ENCODE measurements at regions not wholly inside any gene's neighbourhood (a gene's known extent, or its start where the extent isn't known, plus 50 kb on each side); places are given as distances from the start of the nearest gene placed in this dataset.
"Not testable (repeated sequence)": the region's sequence is repeated elsewhere in the genome, so short reads cannot be mapped to it uniquely, and the experiment has no call there.

DNA sequence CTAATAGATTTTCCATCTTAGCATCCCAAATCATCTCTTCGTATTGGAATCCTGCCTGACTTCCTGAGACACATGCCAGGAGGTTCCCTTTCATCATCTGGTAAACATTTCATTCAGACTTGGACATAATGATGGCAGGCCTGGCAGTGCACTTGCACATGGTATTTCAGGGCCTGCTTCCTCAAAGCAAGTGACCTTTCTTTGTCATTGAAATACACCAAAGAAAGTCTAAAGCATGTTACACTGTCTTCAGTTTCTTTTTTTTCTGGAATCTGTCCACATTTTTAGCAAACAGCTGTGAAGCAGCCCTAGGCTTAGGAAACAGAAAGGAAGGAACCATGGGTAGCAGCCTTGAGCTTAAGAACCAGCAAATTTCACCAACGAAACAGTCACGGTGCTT is 205.9 kb upstream of the VCX start:
- DNase-seq, result no peak

DNA sequence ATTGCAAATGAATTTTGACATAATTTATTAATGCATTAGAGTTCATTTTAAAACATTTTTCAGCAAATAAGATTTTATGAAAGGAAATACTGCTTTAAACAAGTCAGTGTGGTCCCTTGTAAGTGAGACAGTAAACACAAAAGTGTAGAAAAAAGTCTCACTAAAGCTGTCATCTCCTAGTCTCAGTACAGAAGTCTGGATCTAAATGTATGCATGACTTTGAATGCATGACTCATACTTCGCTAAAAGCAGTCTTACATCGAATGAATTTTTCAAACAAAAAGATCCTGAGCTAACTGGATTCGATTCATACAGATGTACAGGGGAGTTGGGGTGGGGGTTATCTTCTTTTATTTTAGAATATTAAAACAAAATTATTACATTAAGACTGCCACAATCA is 207.4 kb upstream of the VCX start:
- no peak for DNase-seq

DNA sequence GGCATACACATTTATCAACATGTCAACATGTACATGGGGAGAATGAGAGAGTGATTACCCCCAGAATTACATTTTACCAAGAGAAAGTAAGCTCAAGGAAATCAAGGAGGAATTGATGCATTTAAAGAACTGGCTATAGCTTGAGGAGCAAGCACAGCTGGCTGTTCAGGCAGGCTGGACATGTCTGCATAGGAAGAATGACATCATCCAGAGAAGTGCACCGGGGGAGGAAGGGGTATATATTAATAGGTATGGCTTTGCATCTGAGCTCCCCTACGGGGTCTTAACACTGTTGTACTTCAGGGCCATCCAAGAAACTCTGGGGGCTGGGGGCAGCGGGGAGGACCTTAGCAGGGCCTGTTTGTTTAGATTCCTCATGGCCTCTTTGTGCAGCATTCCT is 222.4 kb upstream of the VCX start:
- DNase-seq, result no peak

DNA sequence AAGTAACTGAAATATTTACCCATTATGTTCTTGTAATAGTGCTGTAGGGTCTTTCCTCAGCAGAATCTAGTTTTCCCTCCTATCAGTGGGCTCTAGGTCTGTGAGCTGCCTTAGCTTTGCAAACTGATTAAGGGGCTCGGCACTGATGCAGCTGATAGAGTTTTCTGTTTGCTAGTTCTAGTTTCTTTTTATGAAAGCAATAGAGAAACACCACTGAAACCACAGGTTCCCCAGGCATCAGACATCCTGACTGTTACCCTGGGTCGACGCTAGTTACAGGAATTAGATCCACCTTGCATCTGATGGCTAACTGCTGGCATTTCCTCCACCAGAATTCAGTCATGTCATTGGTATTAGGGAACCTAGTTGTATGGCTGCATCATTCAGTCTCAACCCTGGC is 225.0 kb upstream of the VCX start:
- no peak for DNase-seq

DNA sequence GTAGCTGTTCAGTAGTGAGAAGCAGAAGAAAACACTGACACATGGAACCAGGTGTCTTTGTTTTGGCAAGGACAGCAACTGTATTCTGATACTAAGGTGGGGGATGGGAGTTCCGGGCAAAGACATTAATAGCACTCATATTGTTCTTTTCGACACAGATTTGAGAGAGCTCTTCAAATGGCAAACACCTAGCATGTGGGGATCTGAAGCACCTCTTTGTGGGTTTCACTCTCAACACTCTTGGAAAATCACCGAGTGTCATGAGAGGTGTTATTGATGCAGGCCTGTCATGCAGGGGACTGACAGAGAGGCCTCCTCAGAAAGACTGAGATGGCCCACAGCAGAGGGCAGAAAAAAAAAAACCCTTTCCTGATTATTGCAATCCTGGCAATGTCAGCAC is 228.4 kb upstream of the VCX start:
- peak; percentile 43 for DNase-seq

DNA sequence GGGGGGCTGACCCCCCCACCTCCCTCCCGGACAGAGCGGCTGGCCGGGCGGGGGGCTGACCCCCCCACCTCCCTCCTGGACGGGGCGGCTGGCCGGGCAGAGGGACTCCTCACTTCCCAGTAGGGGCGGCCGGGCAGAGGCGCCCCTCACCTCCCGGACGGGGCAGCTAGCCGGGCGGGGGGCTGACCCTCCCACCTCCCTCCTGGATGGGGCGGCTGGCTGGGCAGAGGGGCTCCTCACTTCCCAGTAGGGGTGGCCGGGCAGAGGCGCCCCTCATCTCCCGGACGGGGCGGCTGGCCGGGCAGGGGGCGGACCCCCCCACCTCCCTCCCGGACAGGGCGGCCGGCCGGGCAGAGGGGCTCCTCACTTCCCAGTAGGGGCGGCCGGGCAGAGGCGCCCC is 234.3 kb upstream of the VCX start:
- not testable (repeated sequence) for DNase-seq

DNA sequence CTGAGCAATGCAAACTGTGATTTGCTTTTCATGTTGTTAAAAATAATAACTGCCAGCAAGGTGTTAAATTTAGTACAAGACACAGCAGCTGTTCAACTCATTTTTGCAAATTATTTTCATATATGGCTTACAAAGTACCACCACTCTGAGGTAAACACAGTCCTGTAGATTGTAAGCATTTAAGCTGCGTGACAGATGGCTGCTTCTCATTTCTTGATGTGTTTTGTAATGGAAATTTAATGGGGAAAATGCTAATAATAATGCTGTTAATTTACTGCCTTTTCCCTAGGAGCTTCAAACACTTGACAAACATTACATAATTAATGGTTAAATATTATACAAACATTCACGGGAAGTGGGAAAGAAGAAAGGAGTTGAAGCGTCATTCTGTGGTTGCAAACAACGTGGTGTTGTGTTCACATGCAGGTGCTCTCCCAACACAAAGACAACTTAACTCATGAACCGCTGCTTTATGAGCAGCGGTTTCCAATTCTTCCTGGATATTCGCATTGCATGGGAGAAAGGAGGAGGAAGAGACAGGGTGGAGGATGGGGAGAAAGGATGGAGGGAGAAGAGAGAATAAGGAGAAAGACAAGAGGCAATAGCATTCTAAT is 236.8 kb upstream of the VCX start:
- no peak for DNase-seq

DNA sequence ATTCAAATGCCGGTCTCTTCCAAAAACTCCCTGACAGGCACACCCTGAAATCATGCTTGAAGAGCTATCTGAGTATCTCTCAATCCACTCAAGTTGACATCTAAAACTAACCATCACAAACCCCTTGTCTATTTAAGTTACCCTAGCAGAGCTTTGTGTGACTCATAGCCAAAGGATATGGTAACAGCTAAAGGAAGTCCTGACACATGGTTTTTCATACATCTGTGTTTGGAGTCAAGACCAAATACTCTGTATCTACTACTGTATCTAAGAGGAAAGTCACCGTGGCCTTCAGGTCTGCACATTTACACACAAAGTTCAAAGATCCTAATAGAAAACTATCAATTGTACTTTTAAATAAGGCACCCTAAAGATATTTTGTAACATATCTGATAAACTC is 239.6 kb upstream of the VCX start:
- no peak for DNase-seq

DNA sequence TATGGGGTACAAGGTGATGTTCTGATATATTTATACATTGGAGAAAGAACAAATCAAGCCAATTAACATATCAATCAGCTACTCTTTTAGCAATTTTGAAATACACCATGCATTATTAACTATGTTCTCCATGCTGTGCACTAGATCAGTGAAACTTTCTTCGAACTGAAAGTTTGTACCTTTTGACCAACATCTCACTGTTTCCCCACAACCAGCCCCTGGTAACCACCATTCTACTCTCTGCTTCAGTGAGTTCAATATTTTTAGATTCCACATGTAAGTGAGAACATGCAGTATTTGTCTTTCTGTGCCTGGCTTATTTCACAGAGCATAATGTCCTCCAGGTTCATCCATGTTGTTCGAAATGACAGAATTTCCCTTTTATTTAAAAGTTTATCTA is 246.1 kb upstream of the VCX start:
- no peak for DNase-seq

DNA sequence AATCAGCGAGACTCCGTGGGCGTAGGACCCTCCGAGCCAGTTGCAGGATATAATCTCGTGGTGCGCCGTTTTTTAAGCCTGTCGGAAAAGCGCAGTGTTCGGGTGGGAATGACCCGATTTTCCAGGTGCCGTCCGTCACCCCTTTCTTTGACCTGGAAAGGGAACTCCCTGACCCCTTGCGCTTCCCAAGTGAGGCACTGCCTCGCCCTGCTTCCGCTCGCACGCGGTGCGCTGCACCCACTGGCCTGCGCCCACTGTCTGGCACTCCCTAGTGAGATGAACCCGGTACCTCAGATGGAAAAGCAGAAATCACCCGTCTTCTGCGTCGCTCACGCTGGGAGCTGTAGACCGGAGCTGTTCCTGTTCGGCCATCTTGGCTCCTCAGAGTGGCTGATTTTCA is 249.6 kb upstream of the VCX start:
- DNase-seq, result not testable (repeated sequence)

DNA sequence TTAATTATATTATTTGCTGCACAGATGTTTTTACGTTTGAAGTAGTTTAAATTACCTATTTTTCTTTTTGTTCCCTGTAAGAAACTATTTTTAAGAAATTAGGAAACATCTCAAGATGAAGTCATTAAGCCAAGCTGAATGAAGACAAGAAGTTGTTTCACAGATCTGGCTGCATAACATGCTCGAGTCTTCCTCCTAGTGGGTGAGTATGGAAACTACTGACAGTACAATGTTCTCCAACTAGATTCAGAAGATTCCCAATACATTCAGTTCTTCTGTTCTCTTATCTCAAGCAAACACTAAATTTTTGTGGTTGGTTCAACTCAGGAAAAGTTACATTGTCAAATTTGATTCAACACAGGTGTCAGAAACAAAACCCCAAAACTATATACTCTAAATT is 256.8 kb upstream of the VCX start:
- DNase-seq, result no peak

DNA sequence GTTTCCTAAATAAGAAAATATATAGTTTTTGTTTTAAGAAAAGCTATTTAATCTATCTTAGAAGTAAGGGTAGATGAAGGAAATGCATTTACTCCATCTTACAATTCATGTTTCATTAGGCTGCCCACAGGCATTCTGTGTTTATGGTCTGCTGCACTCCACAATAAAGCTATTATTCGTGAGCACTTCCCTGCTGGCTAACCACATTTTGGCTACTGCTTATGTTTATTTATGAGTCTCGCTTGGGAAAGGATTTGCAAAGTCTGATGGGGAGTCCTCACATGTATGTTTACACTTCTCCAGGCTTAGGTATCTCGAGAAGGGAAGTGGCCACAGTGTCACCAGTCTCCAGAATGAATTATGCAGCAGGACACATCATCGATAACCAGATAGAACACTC is 260.8 kb upstream of the VCX start:
- no peak for DNase-seq

DNA sequence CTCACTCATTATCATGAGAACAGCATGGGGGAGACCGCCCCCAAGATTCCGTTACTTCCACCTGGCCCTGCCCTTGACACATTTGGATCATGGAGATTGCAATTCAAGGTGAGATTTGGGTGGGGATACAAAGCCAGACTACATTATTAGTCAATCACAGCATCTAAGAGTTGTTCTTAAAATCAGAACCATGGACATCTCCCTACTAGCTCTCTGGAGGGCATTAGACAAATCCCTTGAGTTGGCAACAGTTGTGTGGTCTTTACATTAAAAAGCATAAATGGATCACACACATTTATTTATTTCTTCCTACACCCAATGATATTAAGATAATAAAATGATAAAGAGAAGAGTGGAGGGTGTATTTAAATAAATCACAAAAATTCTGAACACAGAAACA is 262.8 kb upstream of the VCX start:
- DNase-seq, result no peak

DNA sequence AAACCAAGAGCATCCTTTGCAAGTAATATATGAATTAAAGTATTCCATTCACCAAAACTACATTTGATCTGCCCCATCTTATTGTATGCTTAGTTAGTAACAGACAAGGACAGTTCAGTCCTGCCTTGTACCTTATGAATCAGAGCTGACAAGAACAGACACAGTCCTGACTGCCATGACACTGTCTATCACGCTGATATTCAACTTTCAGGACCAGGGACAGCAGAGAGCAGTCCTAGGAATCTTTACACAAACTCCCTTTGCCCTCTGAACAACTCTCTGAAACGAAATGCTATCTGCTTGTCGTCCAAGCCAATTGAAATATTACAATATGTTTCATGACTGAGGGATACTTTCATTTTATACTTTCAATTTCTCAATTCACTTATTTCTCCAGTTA is 268.6 kb upstream of the VCX start:
- no peak for DNase-seq

DNA sequence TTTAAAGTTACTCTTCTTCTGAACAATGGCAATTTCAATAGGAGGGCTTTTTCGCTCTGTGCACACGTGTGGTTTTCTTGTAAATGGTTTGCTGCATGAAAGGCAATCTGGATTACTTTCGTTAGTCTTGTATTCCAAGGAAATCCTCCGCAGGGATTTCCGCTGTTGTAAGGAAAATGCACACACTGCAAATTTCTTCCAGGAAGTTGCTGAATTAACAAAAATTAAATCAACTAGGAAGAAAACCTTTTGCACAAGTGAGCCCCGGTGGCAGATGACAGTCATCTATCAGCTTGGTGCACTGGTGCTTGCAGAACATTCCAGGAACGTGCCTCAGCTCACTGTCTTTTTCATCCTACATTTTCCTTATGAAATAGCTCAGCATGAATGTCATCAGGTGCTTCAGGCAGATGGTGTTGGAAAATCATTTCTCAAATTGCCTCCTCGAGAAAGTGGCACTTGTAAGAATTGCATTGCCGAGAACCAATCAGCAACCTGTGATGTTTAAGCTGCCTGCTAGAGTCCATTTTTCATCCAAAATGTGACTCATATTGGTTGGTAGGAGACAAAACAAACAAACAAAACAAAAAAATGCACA is 272.4 kb upstream of the VCX start:
- DNase-seq, result no peak

DNA sequence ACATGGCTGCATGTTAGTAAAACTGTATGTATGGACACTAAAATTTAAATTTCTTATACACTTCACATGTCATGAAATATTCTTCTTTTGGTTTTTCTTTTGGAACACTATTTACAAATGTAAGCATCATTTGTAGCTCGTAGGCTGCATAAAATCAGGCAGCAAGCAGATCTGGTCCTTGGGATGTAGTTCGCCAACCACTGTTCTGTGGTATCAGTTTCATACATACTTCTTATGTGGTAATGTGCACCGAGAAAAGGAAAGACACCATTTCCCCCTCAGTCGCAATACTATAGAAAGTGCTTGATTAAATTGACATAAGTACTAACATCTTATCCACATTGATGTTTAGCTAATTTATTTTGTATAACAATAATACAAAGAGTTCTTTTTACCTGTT is 274.4 kb upstream of the VCX start:
- DNase-seq, result no peak

DNA sequence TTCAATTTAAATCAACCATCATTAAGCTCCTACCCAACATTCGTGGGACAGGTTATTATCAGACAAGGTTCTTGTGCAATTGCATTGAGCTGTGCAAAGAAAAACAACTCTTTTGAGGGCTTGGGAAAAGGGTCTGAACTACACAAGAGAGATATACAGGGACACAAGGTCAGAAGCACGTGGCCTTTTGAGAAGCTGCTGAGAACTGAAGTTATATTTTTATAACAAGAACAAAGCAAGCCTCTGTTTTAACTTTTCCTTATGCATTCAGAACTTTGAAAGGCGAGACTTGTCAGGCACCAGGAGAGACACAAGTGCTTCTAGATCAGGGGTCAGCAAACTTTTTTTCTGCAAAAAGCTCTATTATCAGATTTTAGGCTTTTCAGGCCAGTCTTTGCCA is 274.8 kb upstream of the VCX start:
- DNase-seq, result no peak

DNA sequence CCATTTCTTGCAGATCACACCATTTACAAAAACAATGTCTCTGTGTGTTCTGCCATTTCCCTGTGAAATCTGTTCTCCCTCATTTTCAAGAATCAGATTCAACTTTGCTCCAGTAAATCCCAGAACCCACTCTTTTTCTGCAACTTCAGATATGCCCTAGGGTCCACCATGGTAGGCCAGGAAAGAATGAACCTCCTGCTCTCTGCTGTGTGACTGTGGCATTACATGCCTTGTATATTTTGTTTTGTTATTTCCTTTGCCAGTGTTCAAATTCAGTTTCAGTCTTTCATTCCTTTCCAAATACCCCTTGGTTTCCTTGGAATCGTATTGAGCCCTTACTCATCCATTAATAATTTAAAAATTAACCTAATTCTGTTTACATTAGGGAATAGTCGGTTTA is 290.2 kb upstream of the VCX start:
- no peak for DNase-seq

DNA sequence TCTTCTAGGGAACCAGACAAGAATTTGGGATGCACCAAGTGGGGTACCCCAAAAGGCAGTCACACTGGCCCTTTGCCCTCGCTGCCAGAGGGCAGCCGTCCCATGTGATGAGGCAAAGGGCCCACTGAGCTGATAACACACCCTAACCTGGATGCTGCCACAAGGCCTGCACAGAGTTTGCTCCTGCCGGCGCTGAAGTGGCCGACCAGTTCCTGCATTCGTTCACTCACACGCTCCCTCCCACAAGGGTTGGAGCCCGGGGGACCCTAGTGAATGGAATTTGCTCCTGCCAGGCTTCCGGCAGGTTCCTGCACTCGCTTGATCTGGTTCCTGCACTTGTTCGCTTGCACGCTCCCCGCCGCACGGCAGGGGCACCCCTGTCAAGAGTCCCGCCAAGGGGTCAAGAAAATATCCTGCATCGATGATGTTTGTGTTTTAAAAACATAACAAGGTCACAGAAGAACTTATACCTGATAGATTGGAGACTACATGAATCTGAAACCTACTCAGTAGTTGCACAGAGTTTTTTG is 296.4 kb upstream of the VCX start:
- no peak for DNase-seq

DNA sequence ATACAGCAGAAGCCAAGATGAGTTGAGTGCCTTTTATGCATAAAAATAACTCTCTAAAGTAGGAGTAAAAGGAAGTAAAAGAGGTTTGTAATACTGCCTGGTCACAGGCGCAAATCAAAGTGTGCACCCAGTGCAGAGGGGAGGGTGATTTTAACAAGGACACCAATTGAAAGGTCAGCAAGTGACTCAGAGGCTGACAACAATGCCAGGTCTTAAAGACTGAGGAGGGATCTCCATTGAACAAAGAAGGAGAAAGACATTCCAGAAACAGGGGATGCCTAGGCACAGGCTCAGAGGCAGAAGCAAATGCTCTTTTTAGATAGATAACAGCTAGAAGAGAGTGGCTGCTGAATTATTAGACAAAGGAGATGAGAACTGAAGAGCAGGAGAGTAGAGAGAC is 297.4 kb upstream of the VCX start:
- DNase-seq, result no peak

DNA sequence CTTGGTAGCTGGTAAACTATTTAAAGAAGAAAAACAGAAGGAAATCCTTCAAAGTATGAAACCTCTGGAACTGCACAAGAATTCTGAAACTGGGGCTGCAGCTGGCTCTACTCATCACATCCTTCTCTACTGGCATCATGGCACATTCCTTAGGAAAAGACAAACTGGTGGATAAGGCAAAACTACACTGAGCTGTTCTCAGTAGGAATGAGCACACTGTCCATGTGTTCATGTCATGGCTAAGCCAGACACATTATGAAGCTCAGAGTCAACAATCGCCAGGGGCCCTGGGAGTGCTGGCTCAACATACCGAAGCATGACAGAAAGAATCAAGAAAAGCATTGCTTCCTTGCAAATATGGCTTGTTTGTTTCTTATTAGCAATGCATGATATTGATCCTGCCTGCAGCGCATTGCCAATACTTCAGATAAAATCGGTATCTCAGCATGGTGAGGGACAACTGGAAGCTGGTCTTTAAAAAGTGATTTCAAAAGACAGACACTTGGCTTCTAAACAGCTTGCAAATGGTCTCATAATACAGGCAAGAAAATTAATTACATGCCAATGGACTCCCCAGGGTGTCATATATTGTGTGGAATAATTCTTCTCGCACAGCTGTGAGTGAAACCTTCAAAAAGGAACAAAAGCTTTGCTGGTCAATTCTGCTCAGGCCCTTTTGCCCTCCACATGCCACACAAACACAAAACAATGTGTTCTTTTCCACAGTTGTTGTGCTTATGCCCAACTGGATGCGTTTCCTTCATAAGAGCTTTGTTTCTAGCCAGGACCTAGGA is 300.2 kb upstream of the VCX start:
- no peak for DNase-seq

DNA sequence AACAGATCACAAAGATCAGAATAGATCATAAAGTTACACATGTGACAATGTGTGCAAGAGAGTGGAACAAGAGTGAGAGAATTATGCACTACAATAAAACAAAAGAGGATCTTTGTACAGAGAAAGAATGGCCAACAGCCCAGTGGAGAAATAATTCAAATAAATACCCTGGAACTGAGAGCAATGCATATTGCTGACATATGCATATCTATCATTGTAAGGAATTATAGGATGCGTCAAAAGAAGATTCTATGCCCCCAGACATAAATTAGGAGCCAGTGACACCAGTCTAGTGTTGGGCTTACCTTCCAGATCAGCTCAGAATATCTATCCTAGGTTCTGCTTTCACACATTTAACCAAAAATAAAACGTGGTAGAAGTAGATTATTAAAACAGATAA is 320.1 kb upstream of the VCX start:
- DNase-seq, result no peak

DNA sequence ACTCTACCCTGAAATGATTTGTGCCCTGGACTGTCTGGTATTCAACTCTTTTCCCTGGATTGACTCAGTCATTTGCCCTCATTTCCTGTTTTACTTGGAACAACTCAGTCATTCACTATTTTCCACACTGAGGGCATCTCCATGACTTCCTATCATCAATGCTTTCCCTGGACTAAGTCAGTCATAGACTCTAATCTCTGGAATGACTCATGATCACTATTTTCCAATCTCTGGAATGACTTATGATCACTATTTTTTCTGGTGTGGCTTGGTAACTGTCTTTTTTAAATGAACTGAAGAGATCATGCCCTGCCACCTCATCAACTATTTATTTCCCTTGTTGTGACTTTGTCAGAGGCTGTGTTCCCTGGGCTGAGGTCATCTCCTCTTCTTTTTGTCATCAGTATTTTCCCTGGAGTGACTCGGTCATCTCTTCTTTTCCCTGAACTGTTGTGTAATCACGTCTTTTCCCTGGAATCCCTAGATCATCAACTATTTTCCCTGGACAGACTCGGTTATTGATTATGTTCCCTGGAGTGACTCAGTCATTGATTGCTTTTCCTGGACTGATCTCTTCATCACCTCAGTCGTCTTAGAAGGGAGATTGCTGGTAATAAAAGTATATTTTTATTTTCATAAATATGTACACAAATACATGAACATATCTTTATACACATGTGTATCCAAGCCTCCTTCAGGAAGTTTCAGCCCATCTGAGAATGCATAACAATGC is 327.1 kb upstream of the VCX start:
- no peak for DNase-seq

All from DMS79 treated with DMSO at 0.1 percent for 48 hours (cell line).